ENCODE measurements at regions not wholly inside any gene's neighbourhood (a gene's known extent, or its start where the extent isn't known, plus 50 kb on each side); places are given as distances from the start of the nearest gene placed in this dataset.

- Histone ChIP-seq H3K4me3 (peak overlapping the region; percentile 49), H3K9me3 (ENCODE audit: low read depth, low read length) (no peaks in the 10 kb centered on the region), H3K27ac (peak overlapping the region; percentile 84), H3K36me3 (ENCODE audit: insufficient read depth, low read length) (no peaks in the 10 kb centered on the region), H3K9ac (ENCODE audit: insufficient read length) (no peak overlapping the region)
- TF ChIP-seq FOXP2 (optimal IDR thresholded peaks at IDR 0.05; ENCODE audit: control extremely low read depth, extremely low read length, insufficient read depth): no peak
- TF ChIP-seq EZH2 (IDR thresholded peaks at IDR 0.05): no peak
- peak; percentile 26 for DNase-seq (ENCODE audit: low read depth, low spot score)
These were observed 139.7 kb downstream of the SLITRK6 start for GRCh38 chr13:85659493-85659892.

GRCh38 chr13:85657942-85658341, 141.3 kb downstream of the SLITRK6 start:
- no peaks in the 10 kb centered on the region for H3K36me3 ChIP-seq (ENCODE audit: insufficient read depth, low read length)
- TF ChIP-seq FOXP2 (optimal IDR thresholded peaks at IDR 0.05; ENCODE audit: control extremely low read depth, extremely low read length, insufficient read depth) (no peak), EZH2 (IDR thresholded peaks at IDR 0.05) (no peak), POLR2AphosphoS5 (IDR thresholded peaks at IDR 0.05; ENCODE audit: borderline replicate concordance, low read depth, low read length) (no peak)
- H3K9ac ChIP-seq (ENCODE audit: insufficient read length): no peak overlapping the region
- no peak for DNase-seq (ENCODE audit: low read depth, low spot score)
- H3K4me3 ChIP-seq: no peak overlapping the region
- no peaks in the 10 kb centered on the region for H3K9me3 ChIP-seq (ENCODE audit: low read depth, low read length)
- H3K27ac ChIP-seq: no peak overlapping the region

DNA sequence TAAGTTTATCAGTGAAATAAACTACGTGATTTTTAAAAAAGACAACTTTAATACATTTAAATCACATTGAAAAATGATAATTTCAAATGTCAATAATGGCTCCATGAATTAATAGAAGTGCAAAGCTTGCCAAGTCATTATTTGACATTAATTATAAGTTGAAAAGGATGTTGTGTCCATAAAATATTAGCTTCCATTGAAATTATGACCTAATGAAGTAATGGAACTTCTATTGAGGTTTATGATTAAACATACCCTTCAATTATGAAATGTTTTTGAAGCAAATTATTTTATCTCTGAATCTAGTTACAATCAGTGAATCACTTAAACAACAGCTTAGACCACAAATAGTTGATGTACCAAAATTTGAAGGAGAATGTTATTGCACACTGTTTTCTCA, 144.2 kb downstream of the SLITRK6 start:
- no peak for DNase-seq (ENCODE audit: low read depth, low spot score)
- no peaks in the 10 kb centered on the region for H3K9me3 ChIP-seq (ENCODE audit: low read depth, low read length)
- TF ChIP-seq POLR2AphosphoS5 (IDR thresholded peaks at IDR 0.05; ENCODE audit: borderline replicate concordance, low read depth, low read length): no peak
- no peak for TF ChIP-seq FOXP2 (optimal IDR thresholded peaks at IDR 0.05; ENCODE audit: control extremely low read depth, extremely low read length, insufficient read depth)
- TF ChIP-seq EZH2 (IDR thresholded peaks at IDR 0.05): no peak
- no peaks in the 10 kb centered on the region for H3K36me3 ChIP-seq (ENCODE audit: insufficient read depth, low read length)
- no peak overlapping the region for H3K9ac ChIP-seq (ENCODE audit: insufficient read length)
- H3K27ac ChIP-seq: no peak overlapping the region
- no peak overlapping the region for H3K4me3 ChIP-seq

GRCh38 chr13:85654227-85654626, 145.0 kb downstream of the SLITRK6 start:
- Histone ChIP-seq H3K4me3 (no peak overlapping the region), H3K9me3 (ENCODE audit: low read depth, low read length) (no peaks in the 10 kb centered on the region), H3K9ac (ENCODE audit: insufficient read length) (no peak overlapping the region), H3K27ac (no peak overlapping the region), H3K36me3 (ENCODE audit: insufficient read depth, low read length) (no peaks in the 10 kb centered on the region)
- TF ChIP-seq POLR2AphosphoS5 (IDR thresholded peaks at IDR 0.05; ENCODE audit: borderline replicate concordance, low read depth, low read length) (no peak), FOXP2 (optimal IDR thresholded peaks at IDR 0.05; ENCODE audit: control extremely low read depth, extremely low read length, insufficient read depth) (no peak), EZH2 (IDR thresholded peaks at IDR 0.05) (no peak)
- DNase-seq (ENCODE audit: low read depth, low spot score): no peak

- Histone ChIP-seq H3K36me3 (ENCODE audit: insufficient read depth, low read length) (no peaks in the 10 kb centered on the region), H3K9ac (ENCODE audit: insufficient read length) (no peak overlapping the region), H3K4me3 (no peak overlapping the region), H3K9me3 (ENCODE audit: low read depth, low read length) (no peaks in the 10 kb centered on the region), H3K27ac (no peak overlapping the region)
- TF ChIP-seq POLR2AphosphoS5 (IDR thresholded peaks at IDR 0.05; ENCODE audit: borderline replicate concordance, low read depth, low read length): no peak
- no peak for TF ChIP-seq EZH2 (IDR thresholded peaks at IDR 0.05)
- TF ChIP-seq FOXP2 (optimal IDR thresholded peaks at IDR 0.05; ENCODE audit: control extremely low read depth, extremely low read length, insufficient read depth): no peak
- DNase-seq (ENCODE audit: low read depth, low spot score): no peak
These were observed 145.5 kb downstream of the SLITRK6 start for GRCh38 chr13:85653681-85654080.

DNA sequence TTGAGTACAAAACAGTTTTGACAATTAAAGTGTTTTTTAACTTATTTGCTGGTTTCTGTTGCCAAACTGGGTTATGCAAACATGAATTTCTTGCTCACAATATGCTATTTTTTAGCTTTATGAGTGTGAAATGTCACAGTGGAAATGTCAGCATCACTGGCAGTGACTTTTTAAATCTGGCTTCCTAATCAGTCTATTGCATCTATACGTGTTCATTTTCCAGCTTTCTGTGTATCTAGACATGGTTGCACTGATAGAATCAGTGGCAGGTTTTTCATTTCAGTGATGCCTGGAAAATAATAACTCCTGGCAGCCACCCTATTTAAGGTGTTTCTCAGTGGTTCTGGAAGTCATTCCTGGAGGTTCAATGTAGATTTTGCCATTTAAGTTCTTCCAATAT, 146.7 kb downstream of the SLITRK6 start:
- TF ChIP-seq EZH2 (IDR thresholded peaks at IDR 0.05) (no peak), POLR2AphosphoS5 (IDR thresholded peaks at IDR 0.05; ENCODE audit: borderline replicate concordance, low read depth, low read length) (no peak), FOXP2 (optimal IDR thresholded peaks at IDR 0.05; ENCODE audit: control extremely low read depth, extremely low read length, insufficient read depth) (no peak)
- Histone ChIP-seq H3K27ac (no peak overlapping the region), H3K9ac (ENCODE audit: insufficient read length) (no peak overlapping the region), H3K9me3 (ENCODE audit: low read depth, low read length) (no peaks in the 10 kb centered on the region), H3K36me3 (ENCODE audit: insufficient read depth, low read length) (no peaks in the 10 kb centered on the region), H3K4me3 (no peak overlapping the region)
- DNase-seq (ENCODE audit: low read depth, low spot score): no peak

- no peak for DNase-seq (ENCODE audit: low read depth, low spot score)
- H3K4me3 ChIP-seq: no peak overlapping the region
- H3K9ac ChIP-seq (ENCODE audit: insufficient read length): no peak overlapping the region
- H3K27ac ChIP-seq: no peak overlapping the region
- H3K9me3 ChIP-seq (ENCODE audit: low read depth, low read length): no peaks in the 10 kb centered on the region; the same call in 1 of the 2 replicates
- H3K36me3 ChIP-seq (ENCODE audit: insufficient read depth, low read length): no peaks in the 10 kb centered on the region
- no peak for TF ChIP-seq EZH2 (IDR thresholded peaks at IDR 0.05)
- no peak for TF ChIP-seq POLR2AphosphoS5 (IDR thresholded peaks at IDR 0.05; ENCODE audit: borderline replicate concordance, low read depth, low read length)
- TF ChIP-seq FOXP2 (optimal IDR thresholded peaks at IDR 0.05; ENCODE audit: control extremely low read depth, extremely low read length, insufficient read depth): no peak
These were observed 147.8 kb downstream of the SLITRK6 start for GRCh38 chr13:85651440-85651839.

- Histone ChIP-seq H3K9me3 (ENCODE audit: low read depth, low read length) (no peaks in the 10 kb centered on the region; the same call in 1 of the 2 replicates), H3K27ac (no peak overlapping the region), H3K9ac (ENCODE audit: insufficient read length) (no peak overlapping the region), H3K36me3 (ENCODE audit: insufficient read depth, low read length) (no peaks in the 10 kb centered on the region), H3K4me3 (no peak overlapping the region)
- DNase-seq (ENCODE audit: low read depth, low spot score): no peak
- TF ChIP-seq FOXP2 (optimal IDR thresholded peaks at IDR 0.05; ENCODE audit: control extremely low read depth, extremely low read length, insufficient read depth): no peak
- TF ChIP-seq EZH2 (IDR thresholded peaks at IDR 0.05): no peak
- TF ChIP-seq POLR2AphosphoS5 (IDR thresholded peaks at IDR 0.05; ENCODE audit: borderline replicate concordance, low read depth, low read length): no peak
These were observed 148.6 kb downstream of the SLITRK6 start for GRCh38 chr13:85650613-85651012.

GRCh38 chr13:85640727-85641126, 158.5 kb downstream of the SLITRK6 start:
- H3K36me3 ChIP-seq (ENCODE audit: insufficient read depth, low read length): no peaks in the 10 kb centered on the region
- no peak overlapping the region for H3K9ac ChIP-seq (ENCODE audit: insufficient read length)
- no peak for DNase-seq (ENCODE audit: low read depth, low spot score)
- no peaks in the 10 kb centered on the region for H3K9me3 ChIP-seq (ENCODE audit: low read depth, low read length)
- H3K27ac ChIP-seq: no peak overlapping the region
- no peak overlapping the region for H3K4me3 ChIP-seq
- TF ChIP-seq EZH2 (IDR thresholded peaks at IDR 0.05) (no peak), POLR2AphosphoS5 (IDR thresholded peaks at IDR 0.05; ENCODE audit: borderline replicate concordance, low read depth, low read length) (no peak), FOXP2 (optimal IDR thresholded peaks at IDR 0.05; ENCODE audit: control extremely low read depth, extremely low read length, insufficient read depth) (no peak)
